SU-DHL-6 (cell line): ENCODE measurements at regions not wholly inside any gene's neighbourhood (a gene's known extent, or its start where the extent isn't known, plus 50 kb on each side); places are given as distances from the start of the nearest gene placed in this dataset.

Source experiments
- H2AFZ ChIP-seq: fragments of 200-600 bp; sonication (generic); 2 replicates; pipeline ENCODE4 v1.6.1; 2014; ENCODE audit warnings: low read depth, mild to moderate bottlenecking, moderate library complexity, mixed read lengths, antibody characterized with exemption, low read length; ENCODE audit not compliant: severe bottlenecking
- H3F3A ChIP-seq: fragments of 200-600 bp; shearing (Covaris generic); 2 replicates; pipeline ENCODE4 v1.6.0; 2016; ENCODE audit warnings: antibody characterized with exemption, mild to moderate bottlenecking; ENCODE audit not compliant: insufficient read depth
- H3K27ac ChIP-seq: fragments of 200-600 bp; sonication (generic); 2 replicates; pipeline ENCODE4 v1.5.1; 2016; ENCODE audit warnings: low read depth, mild to moderate bottlenecking, low read length, moderate library complexity, mixed read lengths
- H3K27me3 ChIP-seq: fragments of 200-600 bp; sonication (generic), shearing (Covaris generic); 2 replicates; pipeline ENCODE4 v1.6.0; 2014; ENCODE audit warnings: mild to moderate bottlenecking, low read length
- H3K36me3 ChIP-seq: fragments of 200-600 bp; sonication (generic); 2 replicates; pipeline ENCODE4 v1.6.1; 2014; ENCODE audit warnings: mild to moderate bottlenecking, low read length, mixed read lengths
- H3K4me2 ChIP-seq: fragments of 300-600, 200-600 bp; shearing (Covaris generic), sonication (generic); 2 replicates; pipeline ENCODE4 v1.6.0; 2014; ENCODE audit warnings: low read length, low read depth, mild to moderate bottlenecking; ENCODE audit not compliant: poor library complexity, severe bottlenecking
- H3K4me3 ChIP-seq: fragments of 200-600 bp; sonication (generic); 2 replicates; pipeline ENCODE4 v1.5.1; 2014; ENCODE audit warnings: antibody characterized with exemption, low read length, mild to moderate bottlenecking, mixed read lengths; ENCODE audit not compliant: insufficient read depth, poor library complexity, severe bottlenecking
- H3K79me2 ChIP-seq: fragments of 200-600 bp; sonication (generic); 2 replicates; pipeline ENCODE4 v1.6.1; 2014; ENCODE audit warnings: mild to moderate bottlenecking, low read length, moderate library complexity; ENCODE audit not compliant: insufficient read depth
- H3K9ac ChIP-seq: fragments of 200-600 bp; sonication (generic); 2 replicates; pipeline ENCODE4 v1.7.0; 2014; ENCODE audit warnings: mild to moderate bottlenecking, low read length
- H3K9me2 ChIP-seq: fragments of 200-600 bp; sonication (generic); replicated peaks from 2 replicates; pipeline ENCODE4 v1.6.1; 2014; ENCODE audit warnings: low read length; ENCODE audit not compliant: insufficient read depth
- H3K9me3 ChIP-seq: fragments of 200-600 bp; sonication (generic); 2 replicates; pipeline ENCODE4 v1.6.1; 2014; ENCODE audit warnings: low read length, mixed read lengths; ENCODE audit not compliant: insufficient read depth
- H4K20me1 ChIP-seq: fragments of 200-600 bp; sonication (generic); 2 replicates; pipeline ENCODE4 v1.6.1; 2014; ENCODE audit warnings: low read depth, mild to moderate bottlenecking, antibody characterized with exemption, low read length, moderate library complexity, mixed read lengths
- EZH2phosphoT487 ChIP-seq: fragments of 200-600 bp; sonication (generic), shearing (Covaris generic); conservative IDR thresholded peaks from 2 replicates; pipeline ENCODE4 v1.6.1; 2018; ENCODE audit warnings: mild to moderate bottlenecking, antibody characterized with exemption, low read length, moderate library complexity, mixed read lengths
- TF ChIP-seq, protein P1 (sequence below): fragments of 200-600 bp; sonication (generic); IDR thresholded peaks from one replicate; pipeline ENCODE4 v1.5.1; 2017; ENCODE audit warnings: antibody characterized with exemption, mild to moderate bottlenecking, low read length, moderate library complexity; ENCODE audit not compliant: insufficient read depth, poor library complexity, severe bottlenecking

DNA sequence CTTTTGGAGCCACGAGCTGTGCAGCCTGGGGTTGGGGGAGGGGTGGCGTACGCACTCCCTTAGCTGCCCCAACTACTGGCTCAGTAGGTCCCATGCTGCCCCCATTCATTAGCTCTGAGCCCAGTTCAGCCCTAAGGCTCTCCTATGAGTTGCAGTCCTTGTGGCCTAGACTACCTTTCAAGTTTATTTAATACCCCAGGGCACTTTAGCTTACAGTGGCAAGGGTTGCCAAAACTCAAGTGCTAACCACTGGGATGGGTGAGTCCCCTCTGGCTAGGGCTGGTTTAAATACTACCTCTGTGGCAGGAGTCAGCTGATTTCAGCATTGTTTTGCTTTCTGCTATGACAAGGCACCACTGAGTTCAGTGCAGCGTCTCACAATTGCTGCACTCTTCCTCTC lies 118.2 kb downstream of the ODF2L start:
- Histone ChIP-seq H3K4me2 (no peak overlapping the region), H3K27ac (no peak overlapping the region), H3K36me3 (no peaks in the 10 kb centered on the region), H3K9me2 (no peaks in the 10 kb centered on the region), H4K20me1 (no peaks in the 10 kb centered on the region), H3K27me3 (no peaks in the 10 kb centered on the region), H3K9ac (no peak overlapping the region), H3K79me2 (no peaks in the 10 kb centered on the region), H3F3A (no peaks in the 10 kb centered on the region), H3K4me3 (no peak overlapping the region), H2AFZ (no peak overlapping the region), H3K9me3 (no peaks in the 10 kb centered on the region)
- TF ChIP-seq, protein P1, sequence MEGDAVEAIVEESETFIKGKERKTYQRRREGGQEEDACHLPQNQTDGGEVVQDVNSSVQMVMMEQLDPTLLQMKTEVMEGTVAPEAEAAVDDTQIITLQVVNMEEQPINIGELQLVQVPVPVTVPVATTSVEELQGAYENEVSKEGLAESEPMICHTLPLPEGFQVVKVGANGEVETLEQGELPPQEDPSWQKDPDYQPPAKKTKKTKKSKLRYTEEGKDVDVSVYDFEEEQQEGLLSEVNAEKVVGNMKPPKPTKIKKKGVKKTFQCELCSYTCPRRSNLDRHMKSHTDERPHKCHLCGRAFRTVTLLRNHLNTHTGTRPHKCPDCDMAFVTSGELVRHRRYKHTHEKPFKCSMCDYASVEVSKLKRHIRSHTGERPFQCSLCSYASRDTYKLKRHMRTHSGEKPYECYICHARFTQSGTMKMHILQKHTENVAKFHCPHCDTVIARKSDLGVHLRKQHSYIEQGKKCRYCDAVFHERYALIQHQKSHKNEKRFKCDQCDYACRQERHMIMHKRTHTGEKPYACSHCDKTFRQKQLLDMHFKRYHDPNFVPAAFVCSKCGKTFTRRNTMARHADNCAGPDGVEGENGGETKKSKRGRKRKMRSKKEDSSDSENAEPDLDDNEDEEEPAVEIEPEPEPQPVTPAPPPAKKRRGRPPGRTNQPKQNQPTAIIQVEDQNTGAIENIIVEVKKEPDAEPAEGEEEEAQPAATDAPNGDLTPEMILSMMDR: no peak
- TF ChIP-seq EZH2phosphoT487: no peak

DNA sequence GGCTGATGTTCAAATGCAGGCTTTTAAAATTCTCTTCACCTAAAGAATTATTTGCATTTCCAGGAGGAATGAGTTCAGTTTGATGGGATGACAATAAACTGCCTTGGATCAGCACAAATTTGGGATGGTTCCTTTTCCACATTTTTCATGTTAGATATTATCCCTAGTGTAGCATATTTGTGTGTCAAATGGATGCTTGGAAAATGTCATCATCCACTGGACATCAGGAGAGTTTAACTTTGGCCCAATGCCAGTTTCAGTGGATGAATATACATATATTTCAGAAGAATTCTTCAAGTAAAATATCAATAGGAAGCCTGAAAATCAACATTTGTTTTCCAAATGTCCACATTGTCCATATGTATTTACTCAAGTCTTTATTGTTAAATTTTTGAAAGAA lies 116.5 kb upstream of the COL24A1 start:
- Histone ChIP-seq H3K9me2 (no peaks in the 10 kb centered on the region), H3K36me3 (no peaks in the 10 kb centered on the region), H4K20me1 (no peaks in the 10 kb centered on the region), H3K27ac (no peak overlapping the region), H3K9me3 (no peaks in the 10 kb centered on the region), H3F3A (no peaks in the 10 kb centered on the region), H3K4me3 (no peak overlapping the region), H3K4me2 (no peak overlapping the region), H3K9ac (no peak overlapping the region), H3K27me3 (no peaks in the 10 kb centered on the region), H3K79me2 (no peaks in the 10 kb centered on the region), H2AFZ (no peak overlapping the region)
- TF ChIP-seq, protein P1: no peak
- no peak for TF ChIP-seq EZH2phosphoT487

DNA sequence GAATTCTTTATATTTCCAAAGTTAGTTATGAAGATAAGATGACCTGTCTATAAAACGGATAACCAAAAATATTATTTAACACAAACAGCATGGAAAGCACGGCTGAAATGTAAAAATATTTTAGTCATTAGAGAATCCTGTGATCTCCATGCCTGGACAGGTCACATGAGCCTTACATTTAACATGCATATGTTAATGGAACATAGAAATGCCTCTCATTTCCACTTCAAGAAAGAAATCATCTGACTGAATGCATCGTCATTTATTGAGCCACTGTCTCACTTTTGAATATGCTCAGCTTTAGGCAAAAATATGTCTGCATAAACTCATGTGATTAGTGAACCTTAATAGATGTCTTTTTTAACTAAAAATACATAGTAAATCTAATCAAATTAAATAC lies 115.5 kb upstream of the COL24A1 start:
- Histone ChIP-seq H3K79me2 (no peaks in the 10 kb centered on the region), H3K9me2 (no peaks in the 10 kb centered on the region), H3K9me3 (no peaks in the 10 kb centered on the region), H3K36me3 (no peaks in the 10 kb centered on the region), H3K4me3 (no peak overlapping the region), H3F3A (no peaks in the 10 kb centered on the region), H3K27me3 (no peaks in the 10 kb centered on the region), H2AFZ (no peak overlapping the region), H3K9ac (no peak overlapping the region), H4K20me1 (no peaks in the 10 kb centered on the region), H3K4me2 (no peak overlapping the region), H3K27ac (no peak overlapping the region)
- TF ChIP-seq, protein P1: no peak
- TF ChIP-seq EZH2phosphoT487: no peak
